Peyer's patch (tissue), 4 donors: ENCODE measurements at regions not wholly inside any gene's neighbourhood (a gene's known extent, or its start where the extent isn't known, plus 50 kb on each side); places are given as distances from the start of the nearest gene placed in this dataset.

Source experiments
- DNase-seq, 3 donors: peaks; one replicate each; pipeline ENCODE4 v3.0.0-alpha.2; 2017 to 2019
- H3K27ac ChIP-seq, 4 donors: fragments of 200-600 bp; sonication (generic); one replicate each; pipeline ENCODE4 v1.5.1; 2016 to 2019
- H3K27me3 ChIP-seq, 2 donors: fragments of 200-600 bp; sonication (generic); one replicate each; pipeline ENCODE4 v1.5.1; 2019
- H3K36me3 ChIP-seq, 3 donors: fragments of 200-600 bp; sonication (generic); one replicate each; pipeline ENCODE4 v1.5.1; 2016 to 2019
- H3K4me1 ChIP-seq, 4 donors: fragments of 200-600 bp; sonication (generic); one replicate each; pipeline ENCODE4 v1.5.1; 2016 to 2019
- H3K4me3 ChIP-seq, 4 donors: fragments of 200-600 bp; sonication (generic); 1 replicate in 3 of 4; 2 replicates in 1 of 4; pipeline ENCODE4 v1.5.1; 2016 to 2019; ENCODE audit warnings: mild to moderate bottlenecking in 1 of 4
- H3K9me3 ChIP-seq, 4 donors: fragments of 200-600 bp; sonication (generic); one replicate each; pipeline ENCODE4 v1.5.1; 2016 to 2019; ENCODE audit warnings: mild to moderate bottlenecking in 1 of 4
- CTCF ChIP-seq, 6 experiments: fragments of 450-650 bp in 4 of 6; fragments of 200-600 bp in 2 of 6; sonication (generic) in 1 of 6; IDR thresholded peaks; one replicate each; pipeline ENCODE4 v1.5.1; 2017 to 2019; ENCODE audit warnings: antibody characterized with exemption in 6 of 6, mild to moderate bottlenecking in 3 of 6, moderate library complexity in 1 of 6
- POLR2A ChIP-seq, 2 donors: fragments of 450-650 bp; IDR thresholded peaks; one replicate each; pipeline ENCODE4 v1.5.1; 2017; ENCODE audit warnings: antibody characterized with exemption in 2 of 2, mild to moderate bottlenecking in 2 of 2, moderate library complexity in 2 of 2

GRCh38 chr3:188972310-188972709, 199.5 kb upstream of the TPRG1 start:
- H3K27ac ChIP-seq: no peak overlapping the region
- H3K27me3 ChIP-seq: no peaks in the 10 kb centered on the region
- no peak for DNase-seq
- H3K4me3 ChIP-seq: no peak overlapping the region
- H3K9me3 ChIP-seq: no peaks in the 10 kb centered on the region
- no peaks in the 10 kb centered on the region for H3K4me1 ChIP-seq
- H3K36me3 ChIP-seq: no peaks in the 10 kb centered on the region
- TF ChIP-seq CTCF (IDR thresholded peaks at IDR 0.05): no peak
- TF ChIP-seq POLR2A (IDR thresholded peaks at IDR 0.05): no peak

- no peak for DNase-seq
- Histone ChIP-seq H3K36me3 (no peaks in the 10 kb centered on the region), H3K4me3 (no peak overlapping the region), H3K9me3 (no peaks in the 10 kb centered on the region), H3K27me3 (no peaks in the 10 kb centered on the region), H3K27ac (peak overlapping the region; percentile 10 to 65 (median 51)), H3K4me1 (peaks cover 0 to 5% (median 0%) of the 10 kb centered on the region in 4 donors)
- TF ChIP-seq POLR2A (IDR thresholded peaks at IDR 0.05) (no peak), CTCF (IDR thresholded peaks at IDR 0.05) (no peak)
Measured at GRCh38 chr3:188974856-188975599, 196.7 kb upstream of the TPRG1 start.

- H3K9me3 ChIP-seq: no peaks in the 10 kb centered on the region
- DNase-seq: no peak
- H3K27ac ChIP-seq: peak overlapping the region in 3 of 4 donors; percentile 21 to 65 (median 58)
- H3K4me3 ChIP-seq: no peak overlapping the region
- H3K4me1 ChIP-seq: peaks cover 0 to 5% (median 0%) of the 10 kb centered on the region in 4 donors
- TF ChIP-seq POLR2A (IDR thresholded peaks at IDR 0.05) (no peak), CTCF (IDR thresholded peaks at IDR 0.05) (no peak)
- no peaks in the 10 kb centered on the region for H3K36me3 ChIP-seq
- no peaks in the 10 kb centered on the region for H3K27me3 ChIP-seq
Measured at GRCh38 chr3:188975600-188976314, 196.0 kb upstream of the TPRG1 start.

GRCh38 chr3:188976407-188976806, 195.4 kb upstream of the TPRG1 start:
- Histone ChIP-seq H3K27ac (peak overlapping the region in 2 of 4 donors; percentile 21 to 58), H3K4me3 (no peak overlapping the region), H3K36me3 (no peaks in the 10 kb centered on the region), H3K27me3 (no peaks in the 10 kb centered on the region), H3K9me3 (no peaks in the 10 kb centered on the region), H3K4me1 (peaks cover 0 to 5% (median 0%) of the 10 kb centered on the region in 4 donors)
- no peak for DNase-seq
- TF ChIP-seq POLR2A (IDR thresholded peaks at IDR 0.05) (no peak), CTCF (IDR thresholded peaks at IDR 0.05) (no peak)

GRCh38 chr3:188978421-188979171, 193.2 kb upstream of the TPRG1 start:
- H3K4me3 ChIP-seq: no peak overlapping the region
- DNase-seq: no peak
- no peaks in the 10 kb centered on the region for H3K27me3 ChIP-seq
- peaks cover 0 to 5% (median 0%) of the 10 kb centered on the region in 4 donors for H3K4me1 ChIP-seq
- TF ChIP-seq CTCF (IDR thresholded peaks at IDR 0.05) (no peak), POLR2A (IDR thresholded peaks at IDR 0.05) (no peak)
- H3K9me3 ChIP-seq: no peaks in the 10 kb centered on the region
- H3K36me3 ChIP-seq: no peaks in the 10 kb centered on the region
- peak overlapping the region in 1 of 4 donors; percentile 37 for H3K27ac ChIP-seq
